Common myeloid progenitor, CD34-positive (primary cell): ENCODE measurements at regions not wholly inside any gene's neighbourhood (a gene's known extent, or its start where the extent isn't known, plus 50 kb on each side); places are given as distances from the start of the nearest gene placed in this dataset.

Source experiments
- CTCF ChIA-PET: fragments of 350-600 bp; sonication (Branson Sonifier 250); formaldehyde crosslinking; loops from one replicate; lab custom pipeline; 2021; ENCODE audit warnings: antibody characterized with exemption; lab: Charles Lee
- POLR2A ChIA-PET: fragments of 350-600 bp; sonication (Branson Sonifier 250); formaldehyde crosslinking; loops from one replicate; lab custom pipeline; 2021; ENCODE audit warnings: antibody characterized with exemption; lab: Charles Lee
- DNase-seq, 3 donors: peaks; one replicate each; pipeline versions ENCODE4 v3.0.0 to v3.0.0-alpha.2; 2013
- H3K27ac ChIP-seq, 2 experiments: 1 replicate in 1 of 2; 2 replicates in 1 of 2; pipeline ENCODE4 v1.7.0; 2013; ENCODE audit warnings: inconsistent platforms in 2 of 2, low read length in 2 of 2, mild to moderate bottlenecking in 2 of 2, low read depth in 1 of 2, moderate library complexity in 1 of 2; ENCODE audit not compliant: severe bottlenecking in 2 of 2, insufficient read depth in 1 of 2, poor library complexity in 1 of 2
- H3K27me3 ChIP-seq, 5 experiments: replicated peaks in 2 of 5; 1 replicate in 3 of 5; 2 replicates in 2 of 5; pipeline versions ENCODE4 v1.6.1 to v1.7.0; 2013; ENCODE audit warnings: low read length in 4 of 5, mild to moderate bottlenecking in 2 of 5, moderate library complexity in 2 of 5, inconsistent platforms in 1 of 5; ENCODE audit not compliant: insufficient read depth in 5 of 5, control insufficient read depth in 4 of 5
- H3K36me3 ChIP-seq, 4 experiments: 1 replicate in 2 of 4; 2 replicates in 2 of 4; pipeline versions ENCODE4 v1.6.1 to v1.7.0; 2013; ENCODE audit warnings: low read length in 3 of 4, control low read depth in 1 of 4, mild to moderate bottlenecking in 1 of 4; ENCODE audit not compliant: control insufficient read depth in 4 of 4, insufficient read depth in 4 of 4
- H3K4me1 ChIP-seq, 4 experiments: 1 replicate in 3 of 4; 2 replicates in 1 of 4; pipeline versions ENCODE4 v1.6.1 to v1.7.1; 2013; ENCODE audit warnings: low read length in 3 of 4, mild to moderate bottlenecking in 3 of 4, control low read depth in 1 of 4, inconsistent platforms in 1 of 4, moderate library complexity in 1 of 4; ENCODE audit not compliant: control insufficient read depth in 4 of 4, insufficient read depth in 4 of 4; ENCODE audit errors: control extremely low read depth in 1 of 4
- H3K4me3 ChIP-seq, 7 experiments: 1 replicate in 4 of 7; 2 replicates in 3 of 7; pipeline versions ENCODE4 v1.5.1 to v1.7.0; 2013; ENCODE audit warnings: mild to moderate bottlenecking in 7 of 7, low read length in 6 of 7, moderate library complexity in 6 of 7, inconsistent platforms in 2 of 7, low read depth in 2 of 7, control low read depth in 1 of 7; ENCODE audit not compliant: insufficient read depth in 4 of 7, control insufficient read depth in 1 of 7; ENCODE audit errors: extremely low read depth in 1 of 7
- H3K9me3 ChIP-seq, 5 experiments: 1 replicate in 4 of 5; 2 replicates in 1 of 5; pipeline versions ENCODE4 v1.6.1 to v1.7.1; 2013; ENCODE audit warnings: low read length in 4 of 5, mild to moderate bottlenecking in 2 of 5, inconsistent platforms in 1 of 5, low read depth in 1 of 5, moderate library complexity in 1 of 5; ENCODE audit not compliant: control insufficient read depth in 4 of 5, insufficient read depth in 2 of 5; ENCODE audit errors: control extremely low read depth in 1 of 5
- WGBS: methylation state at CpG from one replicate; pipeline ENCODE4 v1.1.5; 2013; ENCODE audit not compliant: insufficient coverage; 5-methylcytosine and 5-hydroxymethylcytosine counted together

GRCh38 chr7:8809320-8809719, 375.9 kb downstream of the NXPH1 start:
- DNase-seq = no peak
- H3K9me3 ChIP-seq = no peaks in the 10 kb centered on the region
- no peaks in the 10 kb centered on the region for H3K36me3 ChIP-seq
- CTCF ChIA-PET = no interaction called here
- no peaks in the 10 kb centered on the region for H3K4me1 ChIP-seq
- no peaks in the 10 kb centered on the region for H3K27me3 ChIP-seq
- no CpG with 5 or more reads among the region's 2 CpGs for WGBS
- no peak overlapping the region for H3K27ac ChIP-seq
- POLR2A ChIA-PET = interaction anchor here (0.6 kb wide), 1 partner anchor 144 kb away, joined by 3 read pairs; no protein-coding TSS in a partner anchor
- no peak overlapping the region for H3K4me3 ChIP-seq

DNA sequence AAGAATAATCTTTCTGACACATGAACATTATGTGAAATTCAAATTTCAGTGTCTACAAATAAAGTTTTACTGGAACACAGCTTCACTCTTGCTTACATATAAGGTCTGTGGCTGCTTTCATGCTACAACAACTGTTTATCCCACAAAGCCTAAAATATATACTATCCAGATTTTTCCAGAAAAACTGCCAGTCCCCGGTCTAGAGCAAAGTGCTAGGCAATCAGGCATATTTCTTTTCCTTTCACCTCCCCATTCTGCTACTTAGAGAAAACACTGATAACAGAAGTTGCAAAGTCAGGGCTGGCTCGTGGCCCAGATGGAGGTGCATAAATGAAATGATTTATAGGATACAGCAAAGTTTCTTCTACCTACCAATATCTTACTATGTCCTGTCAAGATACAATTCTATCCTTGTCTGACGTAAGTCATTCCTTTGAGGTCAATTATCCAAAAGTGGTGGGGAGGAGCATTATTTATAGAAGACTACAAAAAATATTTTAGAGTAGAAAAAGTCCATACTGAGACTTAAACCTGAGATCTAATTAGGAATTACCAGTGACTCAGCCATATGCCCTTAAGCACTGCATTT, 384.1 kb downstream of the NXPH1 start:
- ChIA-PET POLR2A (no interaction called here), CTCF (no interaction called here)
- Histone ChIP-seq H3K4me1 (no peaks in the 10 kb centered on the region), H3K4me3 (no peak overlapping the region), H3K27me3 (no peaks in the 10 kb centered on the region), H3K36me3 (no peaks in the 10 kb centered on the region), H3K27ac (no peak overlapping the region), H3K9me3 (no peaks in the 10 kb centered on the region)
- no peak for DNase-seq
- WGBS = no CpG with 5 or more reads among the region's 3 CpGs

DNA sequence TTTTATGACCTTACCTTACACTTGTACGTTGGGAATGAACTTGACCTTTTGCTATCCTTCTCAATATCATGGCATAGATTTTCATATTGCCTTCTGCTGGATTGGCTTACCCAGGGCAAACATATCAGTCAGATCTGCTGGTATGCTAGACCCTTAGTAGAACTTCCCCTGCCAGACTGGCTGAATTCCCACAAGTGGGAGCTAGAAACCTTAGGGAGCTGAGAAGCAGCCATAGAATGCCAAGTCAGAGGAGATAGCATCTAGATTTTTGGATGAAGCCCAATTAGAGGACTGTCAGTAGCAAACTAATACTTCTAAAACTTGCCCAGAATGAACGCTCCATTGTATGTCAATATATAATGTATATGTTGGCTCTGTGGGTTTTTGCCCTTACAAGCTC, 385.0 kb downstream of the NXPH1 start:
- DNase-seq = no peak
- Histone ChIP-seq H3K36me3 (no peaks in the 10 kb centered on the region), H3K27me3 (no peaks in the 10 kb centered on the region), H3K27ac (no peak overlapping the region), H3K4me1 (no peaks in the 10 kb centered on the region), H3K4me3 (no peak overlapping the region), H3K9me3 (no peaks in the 10 kb centered on the region)
- 100% methylated on average over 1 of the region's 2 CpGs for WGBS
- POLR2A ChIA-PET = no interaction called here
- CTCF ChIA-PET = no interaction called here

- no peak overlapping the region for H3K27ac ChIP-seq
- no peak overlapping the region for H3K4me3 ChIP-seq
- DNase-seq = no peak
- CTCF ChIA-PET = no interaction called here
- WGBS = 75% methylated on average over 2 of the region's 2 CpGs
- no peaks in the 10 kb centered on the region for H3K4me1 ChIP-seq
- POLR2A ChIA-PET = no interaction called here
- no peaks in the 10 kb centered on the region for H3K9me3 ChIP-seq
- no peaks in the 10 kb centered on the region for H3K27me3 ChIP-seq
- H3K36me3 ChIP-seq = no peaks in the 10 kb centered on the region
These were observed 389.2 kb downstream of the NXPH1 start for GRCh38 chr7:8822595-8822994.

- POLR2A ChIA-PET = no interaction called here
- no peak for DNase-seq
- Histone ChIP-seq H3K9me3 (no peaks in the 10 kb centered on the region), H3K36me3 (no peaks in the 10 kb centered on the region), H3K27ac (no peak overlapping the region), H3K27me3 (no peaks in the 10 kb centered on the region), H3K4me1 (no peaks in the 10 kb centered on the region), H3K4me3 (no peak overlapping the region)
- CTCF ChIA-PET = no interaction called here
- 100% methylated on average over 1 of the region's 2 CpGs for WGBS
These were observed 390.1 kb downstream of the NXPH1 start for GRCh38 chr7:8823486-8823885.

- no peaks in the 10 kb centered on the region for H3K36me3 ChIP-seq
- no peak overlapping the region for H3K27ac ChIP-seq
- H3K4me1 ChIP-seq = no peaks in the 10 kb centered on the region
- H3K4me3 ChIP-seq = no peak overlapping the region
- no peak for DNase-seq
- WGBS = no CpG with 5 or more reads among the region's 1 CpG
- ChIA-PET POLR2A (no interaction called here), CTCF (no interaction called here)
- no peaks in the 10 kb centered on the region for H3K9me3 ChIP-seq
- H3K27me3 ChIP-seq = no peaks in the 10 kb centered on the region
These were observed 393.9 kb downstream of the NXPH1 start for GRCh38 chr7:8827329-8827728.

DNA sequence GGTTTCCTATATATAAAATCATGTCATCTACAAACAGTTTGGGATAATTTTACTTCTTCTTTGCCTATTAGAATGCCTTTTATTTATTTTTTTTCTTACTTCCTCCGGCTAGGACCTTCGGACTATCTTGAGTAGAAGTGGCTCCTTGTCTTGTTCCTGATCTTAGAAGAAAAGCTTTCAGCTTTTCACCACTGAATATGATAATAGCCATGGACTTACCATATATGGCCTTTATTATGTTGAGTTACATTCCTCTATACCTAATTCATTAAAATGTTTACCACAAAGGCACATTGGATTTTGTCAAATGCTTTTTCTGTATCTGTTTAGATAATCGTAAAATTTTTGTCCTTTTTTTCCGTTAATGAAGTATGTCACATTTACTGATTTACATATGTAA, 395.7 kb downstream of the NXPH1 start:
- WGBS = 80% methylated on average over 1 of the region's 4 CpGs

More for the DNA sequence above, 395.7 kb downstream of the NXPH1 start:
- no peaks in the 10 kb centered on the region for H3K4me1 ChIP-seq
- H3K9me3 ChIP-seq = no peaks in the 10 kb centered on the region
- H3K27me3 ChIP-seq = no peaks in the 10 kb centered on the region
- no peaks in the 10 kb centered on the region for H3K36me3 ChIP-seq
- DNase-seq = no peak
- POLR2A ChIA-PET = no interaction called here
- CTCF ChIA-PET = interaction anchor here (0.7 kb wide), 1 partner anchor 16 kb away, joined by 3 read pairs; no protein-coding TSS in a partner anchor
- no peak overlapping the region for H3K4me3 ChIP-seq
- no peak overlapping the region for H3K27ac ChIP-seq
